WTC11 (cell line): ENCODE measurements at regions not wholly inside any gene's neighbourhood (a gene's known extent, or its start where the extent isn't known, plus 50 kb on each side); places are given as distances from the start of the nearest gene placed in this dataset.

Experiments
- FOXK1 ChIP-seq: sonication (generic); formaldehyde crosslinking; IDR thresholded peaks from 2 replicates; pipeline ENCODE4 v1.8.0; 2022; ENCODE audit warnings: mild to moderate bottlenecking, moderate library complexity, missing genetic modification reagents
- TF ChIP-seq, protein P1 (sequence below): fragments of 200-600 bp; IDR thresholded peaks from 2 replicates; pipeline ENCODE4 v1.8.0; 2022; ENCODE audit warnings: antibody characterized with exemption

DNA sequence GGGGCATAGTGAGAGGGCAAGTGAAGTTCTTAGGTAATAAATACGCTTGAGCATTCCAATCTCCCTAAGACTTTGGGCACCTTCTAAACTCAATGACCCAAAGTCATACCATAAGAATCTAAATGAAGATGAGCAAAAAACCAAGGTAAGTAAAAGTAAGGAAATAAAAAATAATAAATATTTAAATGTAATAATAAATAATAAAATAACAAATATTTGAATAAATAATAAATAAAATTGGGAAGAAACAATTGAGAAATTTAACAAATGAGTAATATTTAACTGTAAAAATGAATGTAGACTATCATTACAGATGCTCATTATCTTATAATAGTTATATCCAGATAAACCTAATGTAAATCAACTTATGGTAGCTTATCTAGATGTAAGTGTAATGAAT is 391.7 kb downstream of the WDR72 start:
- TF ChIP-seq, protein P1, sequence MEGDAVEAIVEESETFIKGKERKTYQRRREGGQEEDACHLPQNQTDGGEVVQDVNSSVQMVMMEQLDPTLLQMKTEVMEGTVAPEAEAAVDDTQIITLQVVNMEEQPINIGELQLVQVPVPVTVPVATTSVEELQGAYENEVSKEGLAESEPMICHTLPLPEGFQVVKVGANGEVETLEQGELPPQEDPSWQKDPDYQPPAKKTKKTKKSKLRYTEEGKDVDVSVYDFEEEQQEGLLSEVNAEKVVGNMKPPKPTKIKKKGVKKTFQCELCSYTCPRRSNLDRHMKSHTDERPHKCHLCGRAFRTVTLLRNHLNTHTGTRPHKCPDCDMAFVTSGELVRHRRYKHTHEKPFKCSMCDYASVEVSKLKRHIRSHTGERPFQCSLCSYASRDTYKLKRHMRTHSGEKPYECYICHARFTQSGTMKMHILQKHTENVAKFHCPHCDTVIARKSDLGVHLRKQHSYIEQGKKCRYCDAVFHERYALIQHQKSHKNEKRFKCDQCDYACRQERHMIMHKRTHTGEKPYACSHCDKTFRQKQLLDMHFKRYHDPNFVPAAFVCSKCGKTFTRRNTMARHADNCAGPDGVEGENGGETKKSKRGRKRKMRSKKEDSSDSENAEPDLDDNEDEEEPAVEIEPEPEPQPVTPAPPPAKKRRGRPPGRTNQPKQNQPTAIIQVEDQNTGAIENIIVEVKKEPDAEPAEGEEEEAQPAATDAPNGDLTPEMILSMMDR: no peak
- TF ChIP-seq FOXK1 (CRISPR knock-in tag): no peak
